Ishikawa (cell line): ENCODE measurements at regions not wholly inside any gene's neighbourhood (a gene's known extent, or its start where the extent isn't known, plus 50 kb on each side); places are given as distances from the start of the nearest gene placed in this dataset.

Experiments
- CEBPB ChIP-seq: IDR thresholded peaks from 2 replicates; pipeline ENCODE4 v1.6.1; 2012
- CREB1 ChIP-seq: IDR thresholded peaks from 2 replicates; pipeline ENCODE4 v1.6.1; 2012; ENCODE audit warnings: low read depth
- EGR1 ChIP-seq: IDR thresholded peaks from 2 replicates; pipeline ENCODE4 v1.6.1; 2012
- EP300 ChIP-seq: IDR thresholded peaks from 2 replicates; pipeline ENCODE4 v1.6.1; 2012; ENCODE audit warnings: borderline replicate concordance
- FOXM1 ChIP-seq: IDR thresholded peaks from 2 replicates; pipeline ENCODE4 v1.6.1; 2012; ENCODE audit warnings: low read depth, borderline replicate concordance
- NFIC ChIP-seq: IDR thresholded peaks from 2 replicates; pipeline ENCODE4 v1.6.1; 2012
- TAF1 ChIP-seq: IDR thresholded peaks from 2 replicates; pipeline ENCODE4 v1.6.1; 2012; ENCODE audit warnings: low read depth, mild to moderate bottlenecking
- TCF12 ChIP-seq: IDR thresholded peaks from 2 replicates; pipeline ENCODE4 v1.6.1; 2012; ENCODE audit warnings: low read depth
- TEAD4 ChIP-seq: IDR thresholded peaks from 2 replicates; pipeline ENCODE4 v1.6.1; 2012
- YY1 ChIP-seq: IDR thresholded peaks from 2 replicates; pipeline ENCODE4 v1.6.1; 2012; ENCODE audit warnings: low read depth
- ZBTB7A ChIP-seq: IDR thresholded peaks from 2 replicates; pipeline ENCODE4 v1.6.1; 2012; ENCODE audit warnings: low read depth
- TF ChIP-seq, protein P1 (sequence below): IDR thresholded peaks from 2 replicates; pipeline ENCODE4 v1.6.1; 2012
- TF ChIP-seq, protein P2 (sequence below): IDR thresholded peaks from 2 replicates; pipeline ENCODE4 v1.6.1; 2012
- TF ChIP-seq, protein P3 (sequence below): IDR thresholded peaks from 2 replicates; pipeline ENCODE4 v1.6.1; 2012; ENCODE audit warnings: low read depth, mild to moderate bottlenecking

DNA sequence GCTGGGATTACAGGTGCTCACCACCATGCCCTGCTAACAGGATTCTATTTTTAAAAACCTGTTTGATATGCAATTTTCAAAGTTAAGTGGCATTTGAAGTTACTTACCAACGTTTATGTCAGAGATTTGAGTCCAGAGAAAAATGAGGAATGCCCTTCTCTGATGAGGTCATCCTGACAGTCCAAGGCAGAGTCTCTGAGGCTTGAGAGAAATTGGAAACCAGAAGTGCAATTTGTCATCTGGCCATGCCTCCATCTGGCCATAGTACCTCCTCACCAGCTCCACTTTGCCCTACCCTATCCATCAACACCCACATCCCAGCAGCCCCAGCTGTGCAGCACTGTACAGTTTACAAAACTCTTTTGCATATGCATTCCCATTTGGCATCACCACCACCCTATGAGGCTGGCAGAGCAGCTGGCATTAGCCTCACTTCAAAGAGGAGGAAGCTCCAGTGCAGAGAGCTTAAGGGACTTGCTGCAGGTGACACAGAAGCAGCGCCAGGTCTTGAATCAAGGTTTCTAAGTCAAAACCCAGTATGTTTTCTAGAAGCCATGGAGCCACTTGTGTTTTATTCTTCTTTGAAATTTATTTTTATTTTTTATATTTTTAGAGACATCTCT, 54.5 kb upstream of the PDZD8 start:
- TF ChIP-seq, protein P1, sequence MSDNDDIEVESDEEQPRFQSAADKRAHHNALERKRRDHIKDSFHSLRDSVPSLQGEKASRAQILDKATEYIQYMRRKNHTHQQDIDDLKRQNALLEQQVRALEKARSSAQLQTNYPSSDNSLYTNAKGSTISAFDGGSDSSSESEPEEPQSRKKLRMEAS = no peak
- TF ChIP-seq TCF12 (no peak), EGR1 (no peak), EP300 (no peak), NFIC (no peak), TEAD4 (no peak), YY1 (no peak), ZBTB7A (no peak), FOXM1 (no peak), TAF1 (no peak), CREB1 (no peak), CEBPB (no peak)
- TF ChIP-seq, protein P2, sequence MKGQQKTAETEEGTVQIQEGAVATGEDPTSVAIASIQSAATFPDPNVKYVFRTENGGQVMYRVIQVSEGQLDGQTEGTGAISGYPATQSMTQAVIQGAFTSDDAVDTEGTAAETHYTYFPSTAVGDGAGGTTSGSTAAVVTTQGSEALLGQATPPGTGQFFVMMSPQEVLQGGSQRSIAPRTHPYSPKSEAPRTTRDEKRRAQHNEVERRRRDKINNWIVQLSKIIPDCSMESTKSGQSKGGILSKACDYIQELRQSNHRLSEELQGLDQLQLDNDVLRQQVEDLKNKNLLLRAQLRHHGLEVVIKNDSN = no peak
- TF ChIP-seq, protein P3, sequence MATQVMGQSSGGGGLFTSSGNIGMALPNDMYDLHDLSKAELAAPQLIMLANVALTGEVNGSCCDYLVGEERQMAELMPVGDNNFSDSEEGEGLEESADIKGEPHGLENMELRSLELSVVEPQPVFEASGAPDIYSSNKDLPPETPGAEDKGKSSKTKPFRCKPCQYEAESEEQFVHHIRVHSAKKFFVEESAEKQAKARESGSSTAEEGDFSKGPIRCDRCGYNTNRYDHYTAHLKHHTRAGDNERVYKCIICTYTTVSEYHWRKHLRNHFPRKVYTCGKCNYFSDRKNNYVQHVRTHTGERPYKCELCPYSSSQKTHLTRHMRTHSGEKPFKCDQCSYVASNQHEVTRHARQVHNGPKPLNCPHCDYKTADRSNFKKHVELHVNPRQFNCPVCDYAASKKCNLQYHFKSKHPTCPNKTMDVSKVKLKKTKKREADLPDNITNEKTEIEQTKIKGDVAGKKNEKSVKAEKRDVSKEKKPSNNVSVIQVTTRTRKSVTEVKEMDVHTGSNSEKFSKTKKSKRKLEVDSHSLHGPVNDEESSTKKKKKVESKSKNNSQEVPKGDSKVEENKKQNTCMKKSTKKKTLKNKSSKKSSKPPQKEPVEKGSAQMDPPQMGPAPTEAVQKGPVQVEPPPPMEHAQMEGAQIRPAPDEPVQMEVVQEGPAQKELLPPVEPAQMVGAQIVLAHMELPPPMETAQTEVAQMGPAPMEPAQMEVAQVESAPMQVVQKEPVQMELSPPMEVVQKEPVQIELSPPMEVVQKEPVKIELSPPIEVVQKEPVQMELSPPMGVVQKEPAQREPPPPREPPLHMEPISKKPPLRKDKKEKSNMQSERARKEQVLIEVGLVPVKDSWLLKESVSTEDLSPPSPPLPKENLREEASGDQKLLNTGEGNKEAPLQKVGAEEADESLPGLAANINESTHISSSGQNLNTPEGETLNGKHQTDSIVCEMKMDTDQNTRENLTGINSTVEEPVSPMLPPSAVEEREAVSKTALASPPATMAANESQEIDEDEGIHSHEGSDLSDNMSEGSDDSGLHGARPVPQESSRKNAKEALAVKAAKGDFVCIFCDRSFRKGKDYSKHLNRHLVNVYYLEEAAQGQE = no peak
